PC-3 (cell line): ENCODE measurements at regions not wholly inside any gene's neighbourhood (a gene's known extent, or its start where the extent isn't known, plus 50 kb on each side); places are given as distances from the start of the nearest gene placed in this dataset.

Experiments
- ATAC-seq: fragments of 200-7000 bp; cut with Tn5 transposase; 2 replicates; pipeline ENCODE4 v1.9.1; 2020; ENCODE audit warnings: mild to moderate bottlenecking, moderate library complexity
- BruUV-seq: library from RNA; stranded (reverse); fragments of 400-500 nt; replicated peaks from 2 replicates; lab custom pipeline; 2021; lab: Mats Ljungman, UMichigan
- CTCF ChIA-PET: fragments of 300-600 bp; sonication (Branson Sonifier 250); formaldehyde crosslinking; loops from one replicate; lab custom pipeline; 2022; ENCODE audit warnings: antibody characterized with exemption; lab: Charles Lee
- POLR2A ChIA-PET: fragments of 300-600 bp; sonication (Branson Sonifier 250); formaldehyde crosslinking; loops from one replicate; lab custom pipeline; 2022; ENCODE audit warnings: antibody characterized with exemption; ENCODE audit not compliant: unreplicated experiment; lab: Charles Lee
- DNase-seq: peaks from one replicate; pipeline ENCODE4 v3.0.0-alpha.2; 2015
- H2AFZ ChIP-seq: fragments of 300-600 bp; sonication (generic); 2 replicates; pipeline ENCODE4 v1.6.0; 2016; ENCODE audit warnings: antibody characterized with exemption, low read length
- H3F3A ChIP-seq: fragments of 300-600 bp; sonication (generic); one replicate; pipeline ENCODE4 v1.6.0; 2017; ENCODE audit warnings: antibody characterized with exemption, low read length, control low read depth, mild to moderate bottlenecking; ENCODE audit not compliant: unreplicated experiment
- H3K27ac ChIP-seq: fragments of 300-600 bp; sonication (generic); 2 replicates; pipeline ENCODE4 v1.5.1; 2016; ENCODE audit warnings: mild to moderate bottlenecking, low read length
- H3K27me3 ChIP-seq: fragments of 300-600 bp; sonication (generic); 2 replicates; pipeline ENCODE4 v1.6.1; 2016; ENCODE audit warnings: low read length, mixed read lengths
- H3K36me3 ChIP-seq: fragments of 300-600 bp; sonication (generic); 2 replicates; pipeline ENCODE4 v1.6.1; 2016; ENCODE audit warnings: low read depth, mixed run types, low read length, mixed read lengths
- H3K4me1 ChIP-seq: fragments of 300-600 bp; sonication (generic); 2 replicates; pipeline ENCODE4 v1.5.1; 2016; ENCODE audit warnings: low read length; ENCODE audit not compliant: insufficient read depth
- H3K4me2 ChIP-seq: fragments of 300-600 bp; sonication (generic); 2 replicates; pipeline ENCODE4 v1.6.0; 2016; ENCODE audit warnings: low read length
- H3K4me3 ChIP-seq: fragments of 300-600 bp; sonication (generic); 2 replicates; pipeline ENCODE4 v1.5.1; 2016; ENCODE audit warnings: mild to moderate bottlenecking, low read length, mixed read lengths
- H3K79me2 ChIP-seq: fragments of 300-600 bp; sonication (generic); 2 replicates; pipeline ENCODE4 v1.6.1; 2017; ENCODE audit warnings: low read length, mixed read lengths
- H3K9ac ChIP-seq: fragments of 300-600 bp; sonication (generic); 2 replicates; pipeline ENCODE4 v1.6.0; 2016; ENCODE audit warnings: mild to moderate bottlenecking, low read length
- H3K9me2 ChIP-seq: fragments of 300-600 bp; sonication (generic); replicated peaks from 2 replicates; pipeline ENCODE4 v1.6.1; 2016; ENCODE audit warnings: mixed run types, low read length, mixed read lengths
- H3K9me3 ChIP-seq: fragments of 300-600 bp; sonication (generic); 2 replicates; pipeline ENCODE4 v1.6.1; 2016; ENCODE audit warnings: low read length, mixed read lengths
- H4K20me1 ChIP-seq: fragments of 300-600 bp; sonication (generic); 2 replicates; pipeline ENCODE4 v1.6.1; 2016; ENCODE audit warnings: low read length, mixed read lengths
- EZH2 ChIP-seq: fragments of 300-600 bp; sonication (generic); IDR thresholded peaks from one replicate; pipeline ENCODE4 v1.6.1; 2017; ENCODE audit warnings: antibody characterized with exemption, mild to moderate bottlenecking, low read length; ENCODE audit not compliant: unreplicated experiment
- EZH2phosphoT487 ChIP-seq: fragments of 300-600 bp; sonication (generic); IDR thresholded peaks from 2 replicates; pipeline ENCODE4 v1.6.1; 2018; ENCODE audit warnings: mild to moderate bottlenecking, antibody characterized with exemption, low read length, borderline replicate concordance
- intact Hi-C: fragments of 100-400 bp; cut with micrococcal nuclease; formaldehyde crosslinking; loops from 2 replicates; pipeline ENCODE4 v1.9.0; 2023
- TF ChIP-seq, protein P1 (sequence below): fragments of 300-600 bp; sonication (generic); conservative IDR thresholded peaks from 2 replicates; pipeline ENCODE4 v1.5.1; 2017; ENCODE audit warnings: antibody characterized with exemption, low read depth, mild to moderate bottlenecking, low read length

DNA sequence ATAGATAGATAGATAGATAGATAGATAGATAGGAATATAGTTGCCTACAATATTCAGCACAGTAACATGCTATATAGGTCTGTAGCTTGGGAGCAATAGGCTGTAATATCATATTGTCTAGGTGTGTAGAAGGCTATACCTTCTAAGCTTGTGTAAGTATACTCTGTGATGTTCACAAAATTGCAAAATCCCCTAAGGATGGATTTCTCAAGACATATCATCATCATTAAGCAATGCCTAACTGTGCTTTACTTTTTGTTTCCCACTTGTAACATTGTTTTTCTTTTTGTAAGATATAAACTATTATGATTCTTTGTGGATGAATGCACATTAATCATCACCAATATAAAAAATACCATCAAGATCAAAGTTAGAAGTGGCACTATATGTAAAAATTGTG, 1905.6 kb downstream of the NCAM2 start:
- CTCF ChIA-PET: no interaction called here
- intact Hi-C loops: no loop called here
- Histone ChIP-seq H3K9me3 (no peaks in the 10 kb centered on the region), H3K9me2 (no peaks in the 10 kb centered on the region), H4K20me1 (no peaks in the 10 kb centered on the region), H3K79me2 (no peaks in the 10 kb centered on the region), H2AFZ (no peak overlapping the region), H3K36me3 (no peaks in the 10 kb centered on the region), H3K4me3 (no peak overlapping the region), H3F3A (no peaks in the 10 kb centered on the region), H3K4me2 (no peak overlapping the region), H3K4me1 (peaks cover 8% of the 10 kb centered on the region), H3K27me3 (no peaks in the 10 kb centered on the region), H3K27ac (no peak overlapping the region), H3K9ac (no peak overlapping the region)
- POLR2A ChIA-PET: no interaction called here
- no peak for ATAC-seq
- no peak for DNase-seq
- BruUV-seq: no TSS peak
- TF ChIP-seq EZH2phosphoT487 (no peak), EZH2 (no peak)
- TF ChIP-seq, protein P1, sequence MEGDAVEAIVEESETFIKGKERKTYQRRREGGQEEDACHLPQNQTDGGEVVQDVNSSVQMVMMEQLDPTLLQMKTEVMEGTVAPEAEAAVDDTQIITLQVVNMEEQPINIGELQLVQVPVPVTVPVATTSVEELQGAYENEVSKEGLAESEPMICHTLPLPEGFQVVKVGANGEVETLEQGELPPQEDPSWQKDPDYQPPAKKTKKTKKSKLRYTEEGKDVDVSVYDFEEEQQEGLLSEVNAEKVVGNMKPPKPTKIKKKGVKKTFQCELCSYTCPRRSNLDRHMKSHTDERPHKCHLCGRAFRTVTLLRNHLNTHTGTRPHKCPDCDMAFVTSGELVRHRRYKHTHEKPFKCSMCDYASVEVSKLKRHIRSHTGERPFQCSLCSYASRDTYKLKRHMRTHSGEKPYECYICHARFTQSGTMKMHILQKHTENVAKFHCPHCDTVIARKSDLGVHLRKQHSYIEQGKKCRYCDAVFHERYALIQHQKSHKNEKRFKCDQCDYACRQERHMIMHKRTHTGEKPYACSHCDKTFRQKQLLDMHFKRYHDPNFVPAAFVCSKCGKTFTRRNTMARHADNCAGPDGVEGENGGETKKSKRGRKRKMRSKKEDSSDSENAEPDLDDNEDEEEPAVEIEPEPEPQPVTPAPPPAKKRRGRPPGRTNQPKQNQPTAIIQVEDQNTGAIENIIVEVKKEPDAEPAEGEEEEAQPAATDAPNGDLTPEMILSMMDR: no peak

DNA sequence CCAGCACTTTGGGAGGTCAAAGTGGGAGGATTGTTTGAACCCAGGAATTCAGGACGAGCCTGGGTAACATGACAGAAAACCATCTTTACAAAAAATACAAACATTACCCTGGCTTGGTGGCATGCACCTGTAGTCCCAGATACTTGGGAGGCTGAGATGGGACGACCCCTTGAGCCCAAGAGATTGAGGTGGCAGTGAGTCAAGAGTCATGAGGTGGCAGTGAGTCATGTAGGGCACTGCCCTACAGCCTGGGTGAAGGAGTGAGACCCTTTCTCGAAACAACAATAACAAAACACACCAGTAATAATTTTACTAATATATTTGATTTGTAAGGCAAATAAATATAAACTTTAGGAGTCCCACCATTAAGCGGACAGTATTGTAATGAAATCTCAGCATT, 1906.2 kb downstream of the NCAM2 start:
- TF ChIP-seq EZH2phosphoT487: no peak
- TF ChIP-seq, protein P1: no peak
- no peak for TF ChIP-seq EZH2
- no peaks in the 10 kb centered on the region for H3K79me2 ChIP-seq
- DNase-seq (no peak), ATAC-seq (no peak)
- BruUV-seq: no TSS peak
- H3K4me1 ChIP-seq: peaks cover 8% of the 10 kb centered on the region
- no peaks in the 10 kb centered on the region for H3K27me3 ChIP-seq
- H3K4me3 ChIP-seq: no peak overlapping the region
- intact Hi-C loops: no loop called here
- no peak overlapping the region for H3K9ac ChIP-seq
- no peaks in the 10 kb centered on the region for H3K9me2 ChIP-seq
- CTCF ChIA-PET: no interaction called here
- H3K4me2 ChIP-seq: no peak overlapping the region
- POLR2A ChIA-PET: no interaction called here
- H3F3A ChIP-seq: no peaks in the 10 kb centered on the region
- no peaks in the 10 kb centered on the region for H3K36me3 ChIP-seq
- H4K20me1 ChIP-seq: no peaks in the 10 kb centered on the region
- H3K27ac ChIP-seq: no peak overlapping the region
- H3K9me3 ChIP-seq: no peaks in the 10 kb centered on the region
- no peak overlapping the region for H2AFZ ChIP-seq

DNA sequence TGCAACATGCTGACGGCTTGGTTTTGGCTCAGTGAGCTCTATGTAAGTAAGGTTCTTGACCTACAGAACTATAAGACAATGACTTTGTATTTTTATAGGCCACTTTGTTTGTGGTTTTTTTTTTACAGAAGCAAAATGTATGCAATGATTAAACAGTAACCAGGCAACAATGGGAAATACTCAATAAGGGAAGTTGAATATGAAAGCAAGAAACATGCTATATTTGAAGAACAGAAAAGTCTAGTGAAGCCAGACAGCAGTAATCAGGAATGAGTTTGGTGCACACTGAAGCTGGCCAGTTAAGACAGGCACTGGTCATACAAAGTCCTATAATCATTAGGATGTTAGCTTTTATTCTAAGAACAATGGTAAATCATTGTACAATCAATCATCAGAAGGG, 1926.8 kb downstream of the NCAM2 start:
- H3K27ac ChIP-seq: no peak overlapping the region
- no peaks in the 10 kb centered on the region for H3K27me3 ChIP-seq
- H3K79me2 ChIP-seq: no peaks in the 10 kb centered on the region
- no peak overlapping the region for H3K4me2 ChIP-seq
- no peaks in the 10 kb centered on the region for H3K36me3 ChIP-seq
- POLR2A ChIA-PET: no interaction called here
- H3K9ac ChIP-seq: no peak overlapping the region
- no peaks in the 10 kb centered on the region for H3K4me1 ChIP-seq
- H2AFZ ChIP-seq: no peak overlapping the region
- no peak for DNase-seq
- CTCF ChIA-PET: no interaction called here
- TF ChIP-seq, protein P1: no peak
- TF ChIP-seq EZH2phosphoT487: no peak
- no peak for TF ChIP-seq EZH2
- ATAC-seq: 0 out of 2 replicates have a peak, but pooled peaks have one; percentile 22
- no TSS peak for BruUV-seq
- H3K4me3 ChIP-seq: no peak overlapping the region
- H3K9me2 ChIP-seq: no peaks in the 10 kb centered on the region
- H3F3A ChIP-seq: no peaks in the 10 kb centered on the region
- intact Hi-C loops: no loop called here
- no peaks in the 10 kb centered on the region for H3K9me3 ChIP-seq
- H4K20me1 ChIP-seq: no peaks in the 10 kb centered on the region
